ENCODE measurements at regions not wholly inside any gene's neighbourhood (a gene's known extent, or its start where the extent isn't known, plus 50 kb on each side); places are given as distances from the start of the nearest gene placed in this dataset.
A peak's percentile ranks its signal among the peaks of the same experiment; 100 is the strongest.

DNA sequence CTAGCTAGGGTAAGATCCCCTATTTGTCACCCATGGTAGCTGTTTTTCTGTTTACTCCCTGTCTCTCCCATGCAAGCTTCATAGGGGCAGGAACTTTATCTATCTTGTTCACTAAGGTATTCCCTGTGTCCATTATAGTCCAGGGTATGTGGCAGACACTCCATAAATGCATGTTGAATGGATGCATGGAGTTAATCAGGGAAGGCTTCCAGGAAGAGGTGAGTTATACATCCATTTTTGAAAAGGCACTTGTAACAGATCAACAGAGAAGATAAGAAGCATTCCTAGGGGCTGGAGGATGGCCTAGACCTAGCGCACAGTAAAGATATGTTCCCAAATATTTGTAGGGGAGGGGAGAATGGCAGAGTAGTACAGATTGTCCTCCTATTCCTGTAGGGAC is 130.3 kb downstream of the BUD13 start:
- no peak for DNase-seq (ENCODE audit: low spot score)

- DNase-seq (ENCODE audit: low spot score): peak; percentile 39
Measured at GRCh38 chr11:116641561-116642045, 131.2 kb downstream of the BUD13 start.

DNA sequence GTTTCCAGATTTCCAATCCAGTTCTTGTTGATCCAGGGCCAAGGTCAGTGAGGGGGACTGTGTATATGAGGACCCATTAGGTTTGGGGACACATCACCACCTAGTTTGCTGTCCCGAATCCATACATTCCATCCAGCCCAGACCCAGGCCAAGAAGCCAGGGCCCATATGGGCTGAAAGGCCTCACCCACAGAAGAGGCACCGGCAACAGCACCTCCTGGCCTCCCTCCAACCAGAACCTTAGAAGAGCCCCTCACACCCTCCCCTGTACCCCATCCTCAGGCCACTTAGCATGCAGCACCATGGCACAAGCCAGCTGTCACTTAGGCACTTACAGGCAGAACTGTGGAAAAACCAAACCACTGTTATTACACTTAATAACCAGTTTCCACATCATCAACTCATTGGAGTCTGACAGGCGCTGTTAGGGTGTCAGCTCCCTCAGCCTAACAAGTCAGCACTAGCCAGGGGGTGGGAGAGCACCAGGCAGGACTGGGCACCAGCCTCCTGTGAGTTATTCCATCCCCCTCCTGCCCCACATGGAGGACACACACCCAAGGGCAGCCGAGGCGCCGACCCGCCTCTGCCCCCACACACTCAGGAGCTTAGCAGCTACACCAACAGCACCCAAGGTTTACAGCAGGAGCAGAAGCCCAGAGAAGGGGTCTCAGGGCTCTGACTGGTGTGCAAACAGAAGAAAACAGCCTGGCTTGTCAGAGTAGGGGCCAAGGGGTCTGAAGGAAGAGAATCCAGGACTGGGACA is 132.0 kb downstream of the BUD13 start:
- DNase-seq (ENCODE audit: low spot score): no peak

DNA sequence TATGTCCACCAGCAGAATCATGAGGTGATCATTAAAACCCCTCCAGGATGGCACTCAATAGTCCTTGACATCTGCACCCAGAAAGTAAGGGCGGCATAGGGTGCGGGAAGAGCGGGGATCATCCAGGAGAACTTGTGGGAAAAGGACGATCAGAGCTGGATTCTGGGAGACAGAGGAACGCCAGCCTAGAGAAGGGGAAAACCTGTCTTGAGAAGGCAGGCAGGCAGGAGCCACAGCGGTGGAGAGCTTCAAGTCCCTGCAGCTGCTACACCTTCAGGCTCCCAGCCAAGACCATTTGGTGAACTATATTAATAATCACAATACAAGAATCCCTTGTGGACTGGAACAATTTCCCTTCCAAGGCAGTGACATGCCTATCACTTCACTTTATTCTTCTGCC is 134.3 kb downstream of the BUD13 start:
- DNase-seq (ENCODE audit: low spot score): no peak

GRCh38 chr11:116637766-116638165 is 135.0 kb downstream of the BUD13 start:
- DNase-seq (ENCODE audit: low spot score): no peak

DNA sequence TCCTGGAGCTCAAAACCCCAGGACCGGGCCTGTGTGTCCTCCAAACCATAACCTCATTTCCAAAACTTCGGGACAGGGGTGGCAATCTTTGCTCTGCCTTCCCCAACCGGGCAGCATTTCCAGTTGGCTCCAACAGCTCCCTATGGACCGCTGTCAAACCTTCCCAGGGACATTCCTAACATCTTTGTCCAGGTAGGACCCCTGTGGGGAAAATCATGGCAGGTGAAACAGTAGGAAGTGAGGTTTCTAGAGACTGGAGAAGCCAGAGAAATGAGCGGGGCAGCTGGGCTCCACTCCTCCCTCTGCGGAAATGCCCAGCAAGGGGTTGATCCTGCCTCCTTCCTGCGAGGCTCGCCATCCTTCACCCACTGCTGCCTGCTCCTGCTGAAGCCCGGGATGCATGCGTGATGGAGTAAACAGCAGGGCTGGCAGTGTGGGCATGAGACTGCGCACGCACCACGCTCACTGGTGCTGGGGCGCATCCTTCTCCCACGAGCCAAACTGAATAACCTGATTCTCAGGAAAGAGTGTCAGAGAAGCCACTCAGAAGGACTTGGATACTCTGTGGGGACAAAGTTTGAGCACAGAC is 136.4 kb downstream of the BUD13 start:
- DNase-seq (ENCODE audit: low spot score): peak; percentile 16

DNA sequence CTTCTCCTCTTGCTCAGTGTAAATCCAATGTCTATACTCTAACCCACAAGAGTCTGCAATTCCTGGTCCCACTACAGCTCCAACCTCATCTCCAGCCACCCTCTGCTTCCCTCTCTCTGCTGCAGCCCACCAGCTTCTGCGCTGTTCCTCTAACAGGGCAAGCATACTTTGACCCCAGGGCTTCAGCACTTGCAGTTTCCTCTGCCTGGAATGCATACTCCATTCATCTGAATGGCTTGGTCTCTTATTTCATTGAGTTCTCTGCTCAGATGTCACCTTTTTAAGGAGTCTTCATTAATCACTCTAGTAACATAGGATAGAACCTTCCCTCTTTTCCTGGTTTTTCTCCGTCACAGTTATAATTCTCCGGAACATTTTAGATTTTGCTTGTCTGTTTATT is 141.6 kb downstream of the BUD13 start:
- no peak for DNase-seq (ENCODE audit: low spot score)

DNA sequence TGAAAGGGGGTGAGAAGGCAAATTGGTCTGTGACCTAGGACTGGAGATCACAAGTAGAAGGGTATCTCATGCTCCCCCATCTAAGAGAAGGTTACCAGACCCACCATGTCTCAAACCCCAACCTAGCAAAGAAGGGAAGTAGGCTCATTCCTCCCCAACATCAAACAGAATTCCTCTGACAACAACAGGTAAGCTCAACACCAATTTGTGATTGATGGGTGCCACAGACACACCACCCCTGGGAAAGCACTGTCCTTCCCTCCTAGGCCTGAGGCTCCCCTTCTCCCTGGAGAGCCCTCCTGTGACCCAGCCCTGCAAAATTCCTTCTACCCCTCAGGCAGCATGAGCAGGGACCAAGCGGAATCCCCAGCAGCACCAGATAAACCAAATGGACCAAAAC is 154.3 kb downstream of the BUD13 start:
- no peak for DNase-seq (ENCODE audit: low spot score)

DNA sequence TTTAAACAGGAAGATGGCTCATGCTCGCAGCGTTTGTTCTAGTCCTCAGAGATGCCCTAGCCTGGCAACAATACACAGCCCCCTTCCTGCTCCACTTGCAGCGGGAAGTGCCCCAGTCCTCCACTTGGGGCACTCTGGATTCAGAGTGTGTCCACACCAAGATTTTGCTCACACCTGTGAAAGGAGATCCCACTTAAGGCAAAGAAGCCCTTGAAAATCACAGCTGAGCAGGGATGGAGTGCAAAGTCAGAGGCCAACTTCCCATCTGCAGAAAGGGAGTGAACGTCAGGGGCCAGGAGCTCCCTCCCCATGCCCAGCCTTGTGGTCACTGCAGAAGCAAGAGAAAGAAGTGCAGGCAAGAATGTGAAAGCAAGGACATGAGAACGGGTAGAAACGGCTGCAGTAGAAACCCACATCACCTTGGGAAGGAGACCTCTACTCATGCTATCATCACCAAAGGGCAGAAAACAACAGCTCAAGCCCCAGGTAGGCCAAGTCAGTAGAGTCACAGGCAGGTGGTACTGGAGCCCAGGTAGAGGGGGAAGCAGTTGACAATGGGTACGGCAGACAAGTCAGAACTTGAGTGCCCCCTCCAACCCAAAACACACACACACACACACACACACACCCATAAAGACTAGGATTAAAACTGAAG is 157.4 kb downstream of the BUD13 start:
- DNase-seq (ENCODE audit: low spot score): no peak

DNA sequence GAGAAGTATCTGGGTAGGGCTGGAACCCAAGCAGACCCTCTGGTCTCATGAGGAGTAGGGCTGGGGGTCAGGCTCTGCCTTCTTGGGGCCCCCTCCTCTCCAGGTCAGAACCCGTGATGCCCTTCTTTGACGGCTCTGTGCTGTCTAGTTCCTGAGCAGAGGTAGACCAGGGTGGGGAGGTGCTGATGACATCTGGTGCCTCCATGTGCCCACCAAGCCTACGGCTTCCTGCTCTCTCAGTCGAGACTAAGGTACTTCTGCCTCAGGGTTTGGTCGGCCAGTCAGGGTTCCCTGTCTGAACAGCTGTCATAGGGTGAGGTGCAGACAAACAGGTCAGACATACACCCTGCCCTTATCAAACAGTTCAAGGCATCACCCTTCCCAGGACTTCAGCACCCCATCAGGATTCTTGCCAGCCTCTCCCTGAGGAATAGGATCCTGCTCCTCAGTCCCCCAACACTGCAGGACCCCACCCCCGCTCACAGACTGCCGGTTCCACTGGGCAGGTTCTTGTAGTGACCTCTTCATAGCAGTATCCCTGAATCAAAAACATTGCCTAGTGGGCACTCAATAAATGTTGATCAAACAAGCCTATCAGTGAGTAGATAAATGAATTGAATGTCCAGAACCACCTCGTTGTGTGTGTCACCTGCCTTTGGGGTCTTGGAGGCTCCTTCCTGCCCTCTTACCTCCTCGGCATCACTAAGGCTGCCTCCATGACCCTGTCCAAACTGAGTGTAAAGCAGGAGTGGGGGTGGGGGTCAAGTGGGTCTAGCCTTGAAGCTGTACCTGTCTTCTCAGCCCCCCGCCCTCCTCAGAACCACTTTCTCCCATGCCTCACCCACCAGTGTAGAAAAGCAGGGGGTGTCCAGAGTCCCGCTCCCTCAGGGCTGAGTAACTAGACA is 158.2 kb downstream of the BUD13 start:
- DNase-seq (ENCODE audit: low spot score): no peak

GRCh38 chr11:116613206-116613875 is 159.4 kb downstream of the BUD13 start:
- no peak for DNase-seq (ENCODE audit: low spot score)

GRCh38 chr11:116611998-116612620 is 160.7 kb downstream of the BUD13 start:
- DNase-seq (ENCODE audit: low spot score): no peak

GRCh38 chr11:116610190-116610589 is 162.6 kb downstream of the BUD13 start:
- DNase-seq (ENCODE audit: low spot score): no peak

- no peak for DNase-seq (ENCODE audit: low spot score)
Measured at GRCh38 chr11:116607027-116607426, 165.8 kb downstream of the BUD13 start.

GRCh38 chr11:116605543-116606459 is 167.0 kb downstream of the BUD13 start:
- DNase-seq (ENCODE audit: low spot score): no peak

GRCh38 chr11:116603728-116604323 is 169.0 kb downstream of the BUD13 start:
- no peak for DNase-seq (ENCODE audit: low spot score)

DNA sequence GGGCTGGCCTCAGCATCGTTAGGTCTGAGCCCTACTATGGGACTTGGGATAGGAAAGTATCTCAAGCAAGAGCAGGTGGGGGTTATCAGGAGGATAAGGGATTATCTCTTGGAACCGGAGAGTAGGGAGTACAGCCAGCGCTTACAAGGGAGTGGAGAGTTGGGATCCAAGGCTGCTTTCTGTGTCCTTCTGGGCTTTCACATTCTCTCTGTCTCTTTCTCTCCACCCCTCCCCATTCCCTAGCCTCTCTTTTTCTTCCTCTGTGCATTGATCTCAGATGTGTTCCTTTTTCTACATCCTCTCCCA is 170.2 kb downstream of the BUD13 start:
- no peak for DNase-seq (ENCODE audit: low spot score)

DNA sequence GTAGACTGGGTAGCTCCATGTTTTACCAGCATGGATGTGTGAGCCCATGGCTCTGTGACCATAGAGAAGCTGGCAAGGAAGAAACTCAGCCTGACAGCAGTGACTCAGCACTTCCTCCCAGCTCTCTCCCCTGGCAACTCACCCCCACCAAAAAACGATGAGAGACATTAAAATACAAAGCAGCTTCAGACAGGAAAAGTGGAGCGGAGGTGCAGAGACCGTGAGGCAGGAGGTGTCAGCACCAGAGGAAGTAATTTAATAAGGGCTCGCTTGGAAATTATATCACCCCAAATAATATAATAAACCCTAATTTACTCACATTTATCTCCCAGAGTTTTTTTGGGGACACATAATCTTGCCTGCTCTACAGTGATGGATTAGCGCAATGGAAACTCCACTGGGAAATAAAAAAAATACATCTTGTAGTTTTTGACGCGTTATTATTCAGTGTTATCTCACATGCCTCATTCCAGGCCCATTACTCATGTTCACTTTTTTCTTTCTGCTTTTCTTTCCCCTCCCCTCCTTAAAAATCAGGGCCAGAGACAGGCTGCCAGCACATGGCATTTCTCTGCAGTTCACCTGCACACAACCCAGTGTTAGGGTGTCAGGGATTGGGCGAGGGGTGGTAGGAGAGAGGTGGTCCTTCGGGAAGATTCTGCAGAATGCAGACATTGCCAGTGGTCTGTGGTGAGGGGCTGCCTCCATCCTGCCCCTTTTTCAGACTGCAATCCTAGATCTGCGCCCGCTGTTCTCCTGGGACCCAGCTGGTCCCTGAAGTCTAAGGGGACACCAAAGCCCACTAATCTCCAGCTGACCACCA is 170.8 kb downstream of the BUD13 start:
- peak; percentile 43 for DNase-seq (ENCODE audit: low spot score)

- no peak for DNase-seq (ENCODE audit: low spot score)
Measured at GRCh38 chr11:116600930-116601329, 171.9 kb downstream of the BUD13 start.

Data from Ammon's horn (tissue), 1 donor.